ENCODE measurements at regions not wholly inside any gene's neighbourhood (a gene's known extent, or its start where the extent isn't known, plus 50 kb on each side); places are given as distances from the start of the nearest gene placed in this dataset.

GRCh38 chr5:155471027-155471426 lies 457.5 kb downstream of the KIF4B start:
- TF ChIP-seq CTCF (IDR thresholded peaks at IDR 0.05) (no peak), POLR2A (IDR thresholded peaks at IDR 0.05) (no peak), POLR2AphosphoS5 (IDR thresholded peaks at IDR 0.05) (no peak)
